IMR-90 (cell line): ENCODE measurements at regions not wholly inside any gene's neighbourhood (a gene's known extent, or its start where the extent isn't known, plus 50 kb on each side); places are given as distances from the start of the nearest gene placed in this dataset.

Source experiments
- ATAC-seq: fragments of 200-7000 bp; cut with Tn5 transposase; 2 replicates; pipeline ENCODE4 v1.9.1; 2020; ENCODE audit warnings: low read depth, mild to moderate bottlenecking, moderate library complexity
- BruUV-seq: library from RNA; stranded (reverse); fragments of 400-500 nt; replicated peaks from 2 replicates; lab custom pipeline; 2021; lab: Mats Ljungman, UMichigan
- CTCF ChIA-PET: fragments of 300-600 bp; formaldehyde crosslinking; extraction: SDS; loops from one replicate; lab custom pipeline; 2021; ENCODE audit warnings: antibody characterized with exemption; lab: Yijun Ruan, JAX
- POLR2A ChIA-PET: fragments of 300-600 bp; sonication (Branson Sonifier 250); formaldehyde crosslinking; loops from one replicate; lab custom pipeline; 2022; ENCODE audit warnings: antibody characterized with exemption; ENCODE audit not compliant: unreplicated experiment; lab: Charles Lee
- DNase-seq: peaks from one replicate; pipeline ENCODE4 v3.0.0; 2013
- H2AFZ ChIP-seq: replicated peaks from 2 replicates; pipeline ENCODE3; 2013; ENCODE audit warnings: low read length, mild to moderate bottlenecking; ENCODE audit not compliant: poor library complexity
- H2AK5ac ChIP-seq: 2 replicates; pipeline ENCODE4 v1.6.1; 2013; ENCODE audit warnings: low read depth, low read length, inconsistent platforms
- H2AK9ac ChIP-seq: replicated peaks from 2 replicates; pipeline ENCODE3; 2013; ENCODE audit warnings: mild to moderate bottlenecking, low read depth, low read length, moderate library complexity; ENCODE audit not compliant: poor library complexity
- H2BK120ac ChIP-seq: 2 replicates; pipeline ENCODE4 v1.6.1; 2013; ENCODE audit warnings: low read depth, low read length, inconsistent platforms
- H2BK15ac ChIP-seq: 3 replicates; pipeline ENCODE4 v1.6.1; 2013; ENCODE audit warnings: low read depth, low read length, inconsistent platforms
- H2BK20ac ChIP-seq: 2 replicates; pipeline ENCODE4 v1.6.1; 2013; ENCODE audit warnings: low read depth, mild to moderate bottlenecking, inconsistent platforms, low read length, moderate library complexity
- H2BK5ac ChIP-seq: 2 replicates; pipeline ENCODE4 v1.6.1; 2013; ENCODE audit warnings: mild to moderate bottlenecking, low read depth, low read length, inconsistent platforms; ENCODE audit not compliant: poor library complexity, severe bottlenecking
- H3K14ac ChIP-seq: replicated peaks from 2 replicates; pipeline ENCODE4 v1.6.1; 2013; ENCODE audit warnings: low read depth, low read length, inconsistent platforms
- H3K18ac ChIP-seq: 2 replicates; pipeline ENCODE4 v1.6.1; 2013; ENCODE audit warnings: low read depth, low read length, control low read depth
- H3K23ac ChIP-seq: 2 replicates; pipeline ENCODE4 v1.6.1; 2013; ENCODE audit warnings: low read depth, low read length, inconsistent platforms
- H3K27ac ChIP-seq: 2 replicates; pipeline ENCODE4 v1.5.1; 2013; ENCODE audit warnings: mild to moderate bottlenecking, control low read depth, low read length; ENCODE audit not compliant: insufficient read depth
- H3K27me3 ChIP-seq: 2 replicates; pipeline ENCODE4 v1.6.1; 2013; ENCODE audit warnings: low read length; ENCODE audit not compliant: control insufficient read depth, insufficient read depth
- H3K36me3 ChIP-seq: 2 replicates; pipeline ENCODE4 v1.6.1; 2013; ENCODE audit warnings: low read length, mixed read lengths; ENCODE audit not compliant: control insufficient read depth, insufficient read depth
- H3K4ac ChIP-seq: 2 replicates; pipeline ENCODE4 v1.6.1; 2013; ENCODE audit warnings: low read depth, low read length, inconsistent platforms
- H3K4me1 ChIP-seq: 2 replicates; pipeline ENCODE4 v1.6.1; 2013; ENCODE audit warnings: low read length, mixed read lengths; ENCODE audit not compliant: control insufficient read depth, insufficient read depth
- H3K4me2 ChIP-seq: 2 replicates; pipeline ENCODE4 v1.6.1; 2013; ENCODE audit warnings: low read depth, mild to moderate bottlenecking, control low read depth, low read length, moderate library complexity
- H3K4me3 ChIP-seq: 2 replicates; pipeline ENCODE4 v1.5.1; 2013; ENCODE audit warnings: low read depth, mild to moderate bottlenecking, control low read depth, low read length, moderate library complexity; ENCODE audit not compliant: insufficient read depth
- H3K56ac ChIP-seq: 2 replicates; pipeline ENCODE4 v1.6.1; 2013; ENCODE audit warnings: low read length, inconsistent platforms; ENCODE audit not compliant: insufficient read depth; ENCODE audit errors: extremely low read depth
- H3K79me1 ChIP-seq, 2 experiments: 2 replicates each; pipeline ENCODE4 v1.6.1; 2013; ENCODE audit warnings: low read length in 2 of 2, inconsistent platforms in 1 of 2, low read depth in 1 of 2
- H3K9ac ChIP-seq: 2 replicates; pipeline ENCODE4 v1.6.1; 2013; ENCODE audit warnings: low read depth, low read length, control low read depth
- H3K9me1 ChIP-seq: 2 replicates; pipeline ENCODE4 v1.6.1; 2013; ENCODE audit warnings: low read length, inconsistent platforms; ENCODE audit not compliant: insufficient read depth
- H3K9me3 ChIP-seq: 2 replicates; pipeline ENCODE4 v1.6.1; 2013; ENCODE audit warnings: low read length; ENCODE audit not compliant: control insufficient read depth, insufficient read depth
- H4K20me1 ChIP-seq: 2 replicates; pipeline ENCODE4 v1.6.1; 2013; ENCODE audit warnings: low read length, inconsistent platforms; ENCODE audit not compliant: insufficient read depth
- H4K5ac ChIP-seq: 2 replicates; pipeline ENCODE4 v1.6.1; 2013; ENCODE audit warnings: mild to moderate bottlenecking, low read depth, low read length, control low read depth
- H4K8ac ChIP-seq, 2 experiments: 2 replicates each; pipeline ENCODE4 v1.6.1; 2013; ENCODE audit warnings: low read depth in 2 of 2, low read length in 2 of 2, control low read depth in 1 of 2, inconsistent platforms in 1 of 2
- H4K91ac ChIP-seq: 2 replicates; pipeline ENCODE4 v1.6.1; 2013; ENCODE audit warnings: low read depth, low read length, inconsistent platforms; ENCODE audit not compliant: insufficient read depth
- BHLHE40 ChIP-seq: fragments of 150-350 bp; IDR thresholded peaks from 2 replicates; pipeline ENCODE4 v1.6.1; 2016; ENCODE audit warnings: mild to moderate bottlenecking, low read depth, low read length
- CHD1 ChIP-seq: IDR thresholded peaks from 2 replicates; pipeline ENCODE4 v1.6.1; 2012; ENCODE audit warnings: low read depth, low read length, improper control_type of control experiment
- FOS ChIP-seq: fragments of 150-350 bp; IDR thresholded peaks from 2 replicates; pipeline ENCODE4 v1.6.1; 2016; ENCODE audit warnings: low read depth, low read length
- MAZ ChIP-seq: IDR thresholded peaks from 2 replicates; pipeline ENCODE4 v1.6.1; 2012; ENCODE audit warnings: low read depth, mild to moderate bottlenecking, low read length, improper control_type of control experiment, moderate library complexity, borderline replicate concordance
- NFE2L2 ChIP-seq: fragments of 150-350 bp; IDR thresholded peaks from 2 replicates; pipeline ENCODE4 v1.6.1; 2016; ENCODE audit warnings: low read depth, mild to moderate bottlenecking, low read length
- POLR2A ChIP-seq: IDR thresholded peaks from 2 replicates; pipeline ENCODE4 v1.6.1; 2012; ENCODE audit warnings: mild to moderate bottlenecking, low read depth, low read length
- RAD21 ChIP-seq: IDR thresholded peaks from 2 replicates; pipeline ENCODE4 v1.6.1; 2012; ENCODE audit warnings: low read length, improper control_type of control experiment
- RCOR1 ChIP-seq: IDR thresholded peaks from 2 replicates; pipeline ENCODE4 v1.6.1; 2012; ENCODE audit warnings: mild to moderate bottlenecking, low read length, improper control_type of control experiment; ENCODE audit not compliant: insufficient replicate concordance
- USF2 ChIP-seq: fragments of 150-350 bp; IDR thresholded peaks from 2 replicates; pipeline ENCODE4 v1.6.1; 2017; ENCODE audit warnings: mild to moderate bottlenecking, antibody characterized with exemption, low read length, low read depth
- WGBS, 2 experiments: methylation state at CpG; one replicate each; pipeline versions ENCODE4 v1.1.5 to v1.1.7; 2013; ENCODE audit warnings: missing lambda C conversion rate in 2 of 2; ENCODE audit not compliant: insufficient read length in 1 of 2; ENCODE audit errors: extremely low coverage in 2 of 2; 5-methylcytosine and 5-hydroxymethylcytosine counted together
- dilution Hi-C: fragments of 300-500 bp; cut with HindIII; formaldehyde crosslinking; loops from one replicate; pipeline ENCODE4 v1.14.3; 2018; ENCODE audit warnings: low sequenced_read_pairs; ENCODE audit not compliant: unreplicated experiment
- in situ Hi-C: fragments of 300-500 bp; cut with MboI; formaldehyde crosslinking; loops from 3 replicates; pipeline ENCODE4 v1.14.3; 2019; ENCODE audit warnings: low sequenced_read_pairs, inconsistent platforms, mixed read lengths
- intact Hi-C: fragments of 100-400 bp; cut with micrococcal nuclease; formaldehyde crosslinking; loops from 2 replicates; pipeline ENCODE4 v1.10.0; 2022
- TF ChIP-seq, protein P1 (sequence below): fragments of 150-350 bp; IDR thresholded peaks from 2 replicates; pipeline ENCODE4 v1.6.1; 2016; ENCODE audit warnings: low read depth, mild to moderate bottlenecking, low read length, moderate library complexity, borderline replicate concordance
- TF ChIP-seq, protein P2 (sequence below): conservative IDR thresholded peaks from 2 replicates; pipeline ENCODE4 v1.5.1; 2012; ENCODE audit warnings: mild to moderate bottlenecking, low read depth, low read length, improper control_type of control experiment

DNA sequence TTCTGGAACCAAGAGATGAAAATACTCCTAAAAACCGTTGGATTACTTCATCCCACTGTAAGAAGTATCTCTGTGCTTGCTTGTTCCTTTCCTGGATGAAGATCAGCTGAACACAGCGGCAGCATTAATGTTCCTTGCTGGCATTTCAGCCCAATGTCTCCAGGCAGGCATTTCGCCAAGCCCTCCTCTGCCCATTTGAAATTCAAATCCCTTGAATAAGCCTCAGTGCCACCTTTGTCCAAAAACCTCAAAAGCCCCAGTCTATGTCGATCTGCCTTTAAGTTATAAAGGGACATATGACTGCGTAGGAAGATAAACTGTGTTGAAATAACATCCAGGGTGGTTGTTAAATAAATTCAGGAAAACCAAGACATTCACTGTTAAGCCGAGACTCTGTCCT, 156.8 kb upstream of the PDZRN3 start:
- dilution Hi-C loops (no loop called here), in situ Hi-C loops (loop anchor here (10.0 kb wide), 1 partner anchor 267 kb away; no protein-coding TSS in a partner anchor), intact Hi-C loops (no loop called here)
- no peak for ATAC-seq
- no peak overlapping the region for H2BK20ac ChIP-seq
- H3K27ac ChIP-seq = no peak overlapping the region
- no peak overlapping the region for H4K91ac ChIP-seq
- H4K20me1 ChIP-seq = no peaks in the 10 kb centered on the region
- TF ChIP-seq NFE2L2 = no peak
- TF ChIP-seq RCOR1 = no peak
- TF ChIP-seq CHD1 = no peak
- no peak for TF ChIP-seq USF2
- no peak for TF ChIP-seq FOS
- TF ChIP-seq, protein P1, sequence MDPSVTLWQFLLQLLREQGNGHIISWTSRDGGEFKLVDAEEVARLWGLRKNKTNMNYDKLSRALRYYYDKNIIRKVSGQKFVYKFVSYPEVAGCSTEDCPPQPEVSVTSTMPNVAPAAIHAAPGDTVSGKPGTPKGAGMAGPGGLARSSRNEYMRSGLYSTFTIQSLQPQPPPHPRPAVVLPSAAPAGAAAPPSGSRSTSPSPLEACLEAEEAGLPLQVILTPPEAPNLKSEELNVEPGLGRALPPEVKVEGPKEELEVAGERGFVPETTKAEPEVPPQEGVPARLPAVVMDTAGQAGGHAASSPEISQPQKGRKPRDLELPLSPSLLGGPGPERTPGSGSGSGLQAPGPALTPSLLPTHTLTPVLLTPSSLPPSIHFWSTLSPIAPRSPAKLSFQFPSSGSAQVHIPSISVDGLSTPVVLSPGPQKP = no peak
- TF ChIP-seq POLR2A = no peak
- TF ChIP-seq, protein P2, sequence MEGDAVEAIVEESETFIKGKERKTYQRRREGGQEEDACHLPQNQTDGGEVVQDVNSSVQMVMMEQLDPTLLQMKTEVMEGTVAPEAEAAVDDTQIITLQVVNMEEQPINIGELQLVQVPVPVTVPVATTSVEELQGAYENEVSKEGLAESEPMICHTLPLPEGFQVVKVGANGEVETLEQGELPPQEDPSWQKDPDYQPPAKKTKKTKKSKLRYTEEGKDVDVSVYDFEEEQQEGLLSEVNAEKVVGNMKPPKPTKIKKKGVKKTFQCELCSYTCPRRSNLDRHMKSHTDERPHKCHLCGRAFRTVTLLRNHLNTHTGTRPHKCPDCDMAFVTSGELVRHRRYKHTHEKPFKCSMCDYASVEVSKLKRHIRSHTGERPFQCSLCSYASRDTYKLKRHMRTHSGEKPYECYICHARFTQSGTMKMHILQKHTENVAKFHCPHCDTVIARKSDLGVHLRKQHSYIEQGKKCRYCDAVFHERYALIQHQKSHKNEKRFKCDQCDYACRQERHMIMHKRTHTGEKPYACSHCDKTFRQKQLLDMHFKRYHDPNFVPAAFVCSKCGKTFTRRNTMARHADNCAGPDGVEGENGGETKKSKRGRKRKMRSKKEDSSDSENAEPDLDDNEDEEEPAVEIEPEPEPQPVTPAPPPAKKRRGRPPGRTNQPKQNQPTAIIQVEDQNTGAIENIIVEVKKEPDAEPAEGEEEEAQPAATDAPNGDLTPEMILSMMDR = no peak
- no peak for TF ChIP-seq RAD21
- no peak for TF ChIP-seq MAZ
- no peak for TF ChIP-seq BHLHE40
- H3K14ac ChIP-seq = 0 out of 2 replicates have a peak overlapping the region, but pooled peaks have one; percentile 24
- no peak overlapping the region for H2AFZ ChIP-seq
- no peak for DNase-seq
- no peak overlapping the region for H2AK5ac ChIP-seq
- no peak overlapping the region for H2AK9ac ChIP-seq
- H3K4ac ChIP-seq = no peak overlapping the region
- CTCF ChIA-PET = interaction anchor here (1.2 kb wide), 1 partner anchor 158 kb away, joined by 3 read pairs; no protein-coding TSS in a partner anchor
- H3K27me3 ChIP-seq = no peaks in the 10 kb centered on the region
- no peak overlapping the region for H2BK5ac ChIP-seq
- BruUV-seq = no TSS peak
- POLR2A ChIA-PET = no interaction called here
- H3K9me3 ChIP-seq = no peaks in the 10 kb centered on the region
- H3K23ac ChIP-seq = no peak overlapping the region
- H3K18ac ChIP-seq = no peak overlapping the region
- H3K4me2 ChIP-seq = no peak overlapping the region
- H4K5ac ChIP-seq = no peak overlapping the region
- peak overlapping the region; percentile 13; the same call in 1 of the 3 replicates for H2BK15ac ChIP-seq
- H3K36me3 ChIP-seq = no peaks in the 10 kb centered on the region
- 90% methylated on average over 2 of the region's 6 CpGs; no CpG with 5 or more reads in 1 of the 2 experiments for WGBS, 2 experiments
- H3K9ac ChIP-seq = no peak overlapping the region
- no peaks in the 10 kb centered on the region for H3K4me1 ChIP-seq
- H4K8ac ChIP-seq = no peak overlapping the region
- H3K79me1 ChIP-seq = no peaks in the 10 kb centered on the region
- H3K56ac ChIP-seq = no peak overlapping the region
- no peak overlapping the region for H3K4me3 ChIP-seq
- no peaks in the 10 kb centered on the region for H3K9me1 ChIP-seq
- H2BK120ac ChIP-seq = no peak overlapping the region
